Spinal cord (tissue), 9 donors: ENCODE measurements at regions not wholly inside any gene's neighbourhood (a gene's known extent, or its start where the extent isn't known, plus 50 kb on each side); places are given as distances from the start of the nearest gene placed in this dataset.
A peak's percentile ranks its signal among the peaks of the same experiment; 100 is the strongest.
"Not testable (repeated sequence)": the region's sequence is repeated elsewhere in the genome, so short reads cannot be mapped to it uniquely, and the experiment has no call there.

Experiments used
- DNase-seq, 6 donors: peaks; one replicate each; pipeline versions ENCODE4 v3.0.0 to v3.0.0-alpha.2; 2013 to 2015; ENCODE audit warnings: low spot score in 6 of 6, low read depth in 4 of 6
- H3K27ac ChIP-seq: one replicate; pipeline ENCODE4 v1.5.1; 2013; ENCODE audit warnings: low read depth, low read length, control low read depth
- H3K27me3 ChIP-seq: one replicate; pipeline ENCODE4 v1.6.1; 2013; ENCODE audit warnings: low read length; ENCODE audit not compliant: control insufficient read depth, insufficient read depth
- H3K36me3 ChIP-seq: one replicate; pipeline ENCODE4 v1.6.1; 2013; ENCODE audit warnings: low read length; ENCODE audit not compliant: control insufficient read depth, insufficient read depth
- H3K4me1 ChIP-seq: one replicate; pipeline ENCODE4 v1.6.1; 2013; ENCODE audit warnings: low read length; ENCODE audit not compliant: control insufficient read depth, insufficient read depth
- H3K4me3 ChIP-seq: one replicate; pipeline ENCODE4 v1.5.1; 2013; ENCODE audit warnings: low read depth, low read length, control low read depth
- H3K9me3 ChIP-seq: one replicate; pipeline ENCODE4 v1.6.1; 2013; ENCODE audit warnings: low read length; ENCODE audit not compliant: control insufficient read depth, insufficient read depth
- WGBS: methylation state at CpG from one replicate; pipeline ENCODE4 v1.1.5; 2013; ENCODE audit warnings: missing lambda C conversion rate; ENCODE audit not compliant: insufficient coverage; 5-methylcytosine and 5-hydroxymethylcytosine counted together
- donor health status: healthy.

DNA sequence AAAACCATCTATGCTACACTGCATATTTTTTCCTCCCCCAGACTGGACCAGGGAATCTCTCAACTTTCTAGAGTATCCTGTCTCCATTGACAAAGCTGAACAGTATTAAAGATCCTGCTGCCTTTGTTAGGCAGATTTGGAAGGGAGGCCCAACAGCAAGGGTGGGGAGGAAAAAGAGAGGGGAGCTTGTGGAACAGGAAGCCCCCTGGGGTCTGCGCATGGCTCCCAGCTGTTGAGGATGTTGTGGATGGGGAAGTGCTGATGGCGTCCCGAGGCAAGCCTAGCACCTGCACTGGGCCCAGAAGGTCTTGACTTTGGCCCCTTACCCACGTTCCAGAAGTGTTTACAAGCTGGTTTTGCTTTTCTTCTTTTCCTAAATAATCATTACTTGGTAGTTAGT, 146.6 kb downstream of the TBC1D2B start:
- WGBS = no CpG with 5 or more reads among the region's 4 CpGs

DNA sequence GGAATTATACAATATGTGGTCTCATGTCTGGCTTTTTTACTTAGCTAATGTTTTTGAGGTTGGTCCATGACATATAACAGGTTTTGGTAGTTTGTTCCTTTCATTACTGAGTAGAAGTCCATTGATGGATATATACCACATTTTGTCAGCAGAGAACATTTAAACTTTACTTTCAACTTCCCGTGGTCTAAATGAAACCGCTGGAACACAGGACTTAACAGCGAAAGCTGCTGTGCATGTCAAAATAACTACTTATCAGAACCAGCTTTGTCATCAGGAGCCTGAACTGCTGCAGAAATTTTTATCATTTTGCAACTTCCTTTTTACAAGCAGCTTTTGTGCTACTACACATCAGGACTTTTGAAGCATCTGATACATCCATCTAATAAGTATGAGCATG, 147.0 kb downstream of the TBC1D2B start:
- not testable (repeated sequence) for H3K36me3 ChIP-seq, DNase-seq, H3K4me3 ChIP-seq, H3K9me3 ChIP-seq, H3K27ac ChIP-seq, H3K27me3 ChIP-seq, H3K4me1 ChIP-seq
- WGBS = no CpG with 5 or more reads among the region's 3 CpGs

More for the DNA sequence above, 146.6 kb downstream of the TBC1D2B start:
- not testable (repeated sequence) for H3K36me3 ChIP-seq, H3K4me3 ChIP-seq, DNase-seq, H3K9me3 ChIP-seq, H3K27ac ChIP-seq, H3K4me1 ChIP-seq, H3K27me3 ChIP-seq

DNA sequence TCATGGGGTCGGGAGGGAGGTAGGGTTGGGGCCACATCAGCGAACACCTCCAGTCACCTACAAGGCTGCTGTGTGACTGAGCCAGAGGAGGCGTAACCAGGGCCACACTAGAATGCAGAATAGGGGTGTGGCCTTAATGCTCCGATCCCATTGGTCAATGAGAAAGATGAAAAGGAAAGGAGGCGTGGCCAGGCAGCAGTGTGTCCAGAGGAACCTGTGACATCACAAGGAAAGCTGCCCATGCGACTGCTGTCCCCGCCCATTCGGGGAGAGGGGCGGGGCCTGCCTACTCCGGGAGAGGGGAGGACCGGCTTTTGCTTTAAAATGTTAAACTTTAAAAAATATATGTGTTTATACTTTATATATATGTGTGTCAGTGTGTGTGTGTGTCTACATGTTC, 150.7 kb downstream of the TBC1D2B start:
- 94% methylated on average over 2 of the region's 11 CpGs for WGBS
- H3K9me3 ChIP-seq, H3K4me3 ChIP-seq, H3K27ac ChIP-seq, H3K4me1 ChIP-seq, H3K36me3 ChIP-seq, H3K27me3 ChIP-seq, DNase-seq: not testable (repeated sequence)

DNA sequence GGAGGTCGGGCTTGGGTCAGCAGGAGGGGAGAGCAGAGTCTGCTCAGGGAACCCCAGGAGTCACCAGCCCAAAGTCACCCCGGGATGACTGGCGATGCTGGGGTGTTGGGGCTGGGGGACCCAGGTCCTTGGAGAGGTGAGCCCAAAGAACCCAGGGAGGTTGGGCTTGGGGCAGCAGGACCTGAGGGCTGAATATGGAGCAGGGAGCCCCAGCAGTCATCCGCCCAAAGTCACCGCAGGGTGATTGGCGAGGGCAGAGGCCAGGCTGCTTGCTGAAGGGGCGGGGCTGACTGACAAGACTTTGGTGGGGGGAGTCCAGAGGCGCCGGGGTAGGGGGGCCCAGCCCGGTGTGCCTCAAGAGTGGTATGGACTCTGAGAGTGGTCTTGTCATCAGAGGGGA, 151.2 kb downstream of the TBC1D2B start:
- not testable (repeated sequence) for H3K27me3 ChIP-seq, DNase-seq, H3K27ac ChIP-seq, H3K36me3 ChIP-seq, H3K9me3 ChIP-seq, H3K4me3 ChIP-seq, H3K4me1 ChIP-seq
- WGBS = 83% methylated on average over 7 of the region's 10 CpGs

DNA sequence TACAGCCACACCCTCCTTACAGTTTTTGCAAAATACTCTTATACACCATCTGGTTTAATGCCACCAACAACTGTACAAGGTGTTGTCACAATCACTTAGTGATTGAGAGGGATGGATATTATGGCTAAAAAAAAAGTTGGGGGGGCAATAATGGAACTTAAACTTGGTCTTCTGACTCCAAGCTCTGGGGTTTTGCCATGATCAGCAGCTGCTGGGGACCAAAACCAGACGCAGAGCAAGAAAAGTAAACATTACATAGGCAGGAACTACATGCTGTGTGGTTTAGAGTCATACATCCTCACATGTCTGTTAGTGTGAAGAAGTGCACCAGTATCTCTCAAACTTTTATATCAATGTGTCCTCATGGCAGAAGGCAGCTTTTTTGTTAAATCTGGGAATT, 152.4 kb downstream of the TBC1D2B start:
- not testable (repeated sequence) for H3K36me3 ChIP-seq, H3K27me3 ChIP-seq, H3K4me1 ChIP-seq, DNase-seq, H3K4me3 ChIP-seq, H3K27ac ChIP-seq, H3K9me3 ChIP-seq
- no CpG with 5 or more reads among the region's 1 CpG for WGBS

DNA sequence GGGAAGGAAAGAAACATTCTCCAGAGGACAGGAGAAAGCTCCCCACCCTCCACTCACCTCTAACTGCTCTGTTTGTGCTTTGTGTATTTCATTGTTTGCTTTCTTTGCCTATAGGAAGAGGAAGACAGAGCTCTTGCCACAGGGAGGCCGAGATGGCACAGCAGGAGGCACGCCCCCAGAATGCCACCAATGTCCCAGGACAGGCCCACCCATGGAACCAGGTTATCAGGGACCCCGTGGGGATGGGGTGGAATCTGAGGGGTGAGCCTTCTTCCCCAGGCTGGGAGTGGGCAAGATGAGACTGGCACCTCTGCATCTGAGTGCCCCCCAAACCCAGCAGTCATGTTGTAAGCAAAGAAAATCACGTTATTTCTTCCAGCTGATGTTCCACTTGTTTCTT, 155.8 kb downstream of the TBC1D2B start:
- DNase-seq = no peak
- H3K27ac ChIP-seq = no peak overlapping the region
- no peaks in the 10 kb centered on the region for H3K27me3 ChIP-seq
- H3K4me3 ChIP-seq = no peak overlapping the region
- WGBS = 72% methylated on average over 3 of the region's 4 CpGs
- H3K36me3 ChIP-seq = no peaks in the 10 kb centered on the region
- H3K9me3 ChIP-seq = no peaks in the 10 kb centered on the region
- no peaks in the 10 kb centered on the region for H3K4me1 ChIP-seq

DNA sequence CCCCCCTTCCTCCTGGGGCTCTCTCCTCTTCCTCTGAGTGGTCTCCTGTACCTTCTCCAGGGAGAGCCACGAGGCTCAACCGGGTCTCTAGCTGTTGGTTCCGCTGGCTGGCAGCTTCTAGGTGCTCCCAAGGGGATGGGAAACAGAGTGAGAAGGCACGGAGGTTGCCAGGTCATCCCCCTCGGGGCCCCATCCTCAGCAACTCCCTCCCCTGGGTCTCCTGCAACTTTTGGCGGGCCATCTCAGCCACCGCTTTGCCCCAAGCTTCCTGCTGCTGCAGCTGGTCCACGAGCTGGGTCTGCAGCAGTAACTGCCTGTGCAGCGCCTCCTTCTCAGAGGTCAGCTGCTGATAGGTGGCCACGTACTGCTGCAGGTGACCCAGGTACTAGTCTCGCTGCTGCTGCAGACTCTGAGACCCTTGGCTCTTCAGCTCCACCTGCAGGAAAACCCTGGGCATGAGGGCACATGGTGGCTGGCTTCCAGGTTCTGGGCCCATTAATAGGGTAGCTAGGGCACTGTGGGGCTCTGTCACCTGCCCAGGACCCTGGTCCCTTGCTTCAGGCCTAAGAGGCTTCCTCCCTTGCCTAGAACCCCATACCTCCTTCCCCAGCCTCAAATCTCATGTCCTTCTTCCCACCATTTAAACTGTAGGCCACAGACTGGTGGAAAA, 160.4 kb downstream of the TBC1D2B start:
- not testable (repeated sequence) for H3K36me3 ChIP-seq, DNase-seq, H3K4me1 ChIP-seq, H3K27me3 ChIP-seq, H3K9me3 ChIP-seq, H3K27ac ChIP-seq, H3K4me3 ChIP-seq
- WGBS = 73% methylated on average over 2 of the region's 11 CpGs

DNA sequence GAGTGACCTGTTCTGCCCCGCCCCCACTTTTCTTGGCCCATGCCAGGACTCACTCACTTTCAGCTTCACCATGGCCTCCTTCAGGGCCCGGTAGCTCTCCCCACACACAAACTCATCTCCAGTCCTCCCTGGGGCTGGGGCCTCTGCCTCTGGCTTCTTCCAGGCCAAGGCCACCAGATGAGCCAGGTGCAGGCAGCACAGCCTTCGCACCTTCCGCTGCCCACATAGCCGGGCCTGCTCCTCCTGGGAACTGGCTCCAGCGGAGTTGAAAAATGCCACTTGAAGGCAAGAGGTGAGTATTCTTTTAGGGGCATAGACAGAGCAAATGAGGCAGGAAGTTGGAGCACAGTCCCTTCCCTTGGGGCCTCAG, 161.6 kb downstream of the TBC1D2B start:
- not testable (repeated sequence) for DNase-seq, H3K4me1 ChIP-seq, H3K4me3 ChIP-seq, H3K9me3 ChIP-seq, H3K36me3 ChIP-seq, H3K27me3 ChIP-seq, H3K27ac ChIP-seq
- WGBS = 74% methylated on average over 3 of the region's 6 CpGs

DNA sequence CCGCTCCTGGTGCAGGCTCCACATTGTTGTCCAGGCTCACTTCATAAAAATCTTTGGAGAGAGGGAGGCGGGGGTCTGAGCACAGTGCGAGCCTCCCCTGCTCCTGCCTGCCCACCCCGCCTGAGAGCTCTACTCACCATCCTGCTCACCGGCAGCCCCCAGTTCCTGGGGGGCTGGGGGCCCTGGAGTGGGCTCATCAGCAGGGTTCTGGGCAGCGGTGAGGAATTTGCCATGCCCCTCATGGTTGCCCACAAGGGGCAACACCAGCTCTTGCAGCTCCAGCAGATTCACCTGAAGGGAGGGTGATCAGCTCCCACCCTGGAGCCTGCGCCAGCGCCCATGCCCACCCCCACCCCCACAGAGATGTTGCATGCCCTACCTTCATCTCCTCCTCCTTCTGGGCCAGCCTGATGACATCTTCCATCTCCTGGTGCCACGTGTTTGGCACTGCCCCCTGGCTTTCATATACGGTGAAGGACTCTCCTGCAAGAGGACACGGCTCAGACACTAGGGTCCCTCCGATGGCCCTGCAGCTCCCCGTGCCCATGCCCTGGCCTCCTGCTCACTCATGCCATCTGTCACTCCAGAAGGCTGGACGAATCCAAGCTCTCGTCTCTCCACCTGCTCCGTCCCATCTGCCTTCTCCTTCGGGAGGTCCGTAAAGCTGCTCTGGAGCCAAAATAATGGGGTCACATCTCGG, 162.1 kb downstream of the TBC1D2B start:
- DNase-seq = no peak
- Histone ChIP-seq H3K9me3 (no peaks in the 10 kb centered on the region), H3K27ac (no peak overlapping the region), H3K27me3 (no peaks in the 10 kb centered on the region), H3K4me1 (peaks cover 6% of the 10 kb centered on the region), H3K4me3 (no peak overlapping the region), H3K36me3 (no peaks in the 10 kb centered on the region)
- 78% methylated on average over 14 of the region's 19 CpGs for WGBS

DNA sequence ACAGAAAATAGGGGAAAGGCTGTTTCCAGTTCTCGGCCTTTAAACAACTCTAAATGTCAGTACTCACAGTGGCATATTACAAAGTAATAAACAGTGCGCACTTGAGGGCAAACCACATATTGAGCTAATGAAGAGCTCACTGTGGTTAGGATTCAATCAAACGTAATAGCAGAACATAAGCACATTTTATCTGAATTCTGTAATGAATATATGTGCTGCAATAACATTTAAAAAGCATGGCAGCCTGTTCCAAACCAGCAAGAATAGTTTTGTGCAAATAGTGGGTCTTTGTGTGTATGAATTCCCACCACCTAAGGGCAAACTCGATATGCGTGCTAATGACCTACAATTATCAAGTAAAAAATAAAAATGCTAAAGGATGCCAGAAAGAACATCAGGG, 163.0 kb downstream of the TBC1D2B start:
- not testable (repeated sequence) for H3K4me3 ChIP-seq, H3K27ac ChIP-seq, H3K9me3 ChIP-seq, H3K27me3 ChIP-seq, H3K36me3 ChIP-seq, H3K4me1 ChIP-seq
- WGBS = no CpG with 5 or more reads among the region's 5 CpGs
- peak in 1 of 6 donors; percentile 39 for DNase-seq
